ENCODE measurements at regions not wholly inside any gene's neighbourhood (a gene's known extent, or its start where the extent isn't known, plus 50 kb on each side); places are given as distances from the start of the nearest gene placed in this dataset.

DNA sequence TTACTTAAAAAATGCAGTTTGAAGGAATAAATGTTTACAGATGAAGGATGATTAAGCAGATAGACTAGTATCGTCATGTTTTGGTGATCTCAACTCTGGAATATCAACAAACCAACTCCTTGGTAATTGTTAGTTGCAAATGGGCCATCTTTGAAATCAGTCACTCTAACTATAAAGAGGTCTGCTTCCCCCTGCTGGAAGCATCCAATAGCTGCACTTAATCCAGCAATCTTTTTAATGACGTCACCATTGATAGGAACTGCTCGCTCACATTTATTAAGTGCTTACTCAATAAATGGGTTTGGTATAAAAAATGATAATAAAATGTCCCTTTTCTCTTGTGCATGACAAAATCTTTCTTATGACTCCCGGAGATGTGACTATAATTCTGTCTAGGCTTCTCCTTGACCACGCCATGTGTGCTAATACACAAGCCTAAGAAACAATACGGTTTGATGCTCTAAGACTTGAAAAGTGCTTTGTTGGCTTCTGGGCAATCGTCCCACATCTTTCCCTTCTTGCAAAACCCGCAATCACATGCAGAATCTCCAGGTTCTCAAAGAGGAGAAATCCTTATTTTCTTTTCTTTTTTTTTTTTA lies 227.6 kb upstream of the POU1F1 start (continued):
- TF ChIP-seq NKX3-1 (CRISPR knock-in tag; IDR thresholded peaks at IDR 0.05) (no peak), ZFP36L2 (CRISPR knock-in tag; IDR thresholded peaks at IDR 0.05) (no peak), CREM (IDR thresholded peaks at IDR 0.05) (peak; percentile 52), CREM (CRISPR knock-in tag; IDR thresholded peaks at IDR 0.05) (no peak), REL (CRISPR knock-in tag; conservative IDR thresholded peaks at IDR 0.05) (no peak), SETDB1 (CRISPR knock-in tag; IDR thresholded peaks at IDR 0.05; ENCODE audit: borderline replicate concordance) (no peak), ZNF510 (CRISPR knock-in tag; IDR thresholded peaks at IDR 0.05; ENCODE audit: low read depth) (no peak), STAG1 (CRISPR knock-in tag; IDR thresholded peaks at IDR 0.05) (peak; percentile 68), ZNF883 (CRISPR knock-in tag; IDR thresholded peaks at IDR 0.05; ENCODE audit: not compliant biosample characterization) (no peak), ZSCAN31 (CRISPR knock-in tag; IDR thresholded peaks at IDR 0.05; ENCODE audit: low read depth) (no peak), KDM5B (CRISPR knock-in tag; IDR thresholded peaks at IDR 0.05; ENCODE audit: borderline replicate concordance) (no peak), ZNF879 (CRISPR knock-in tag; IDR thresholded peaks at IDR 0.05) (no peak), XBP1 (CRISPR knock-in tag; IDR thresholded peaks at IDR 0.05) (no peak), ESRRA (CRISPR knock-in tag; IDR thresholded peaks at IDR 0.05; ENCODE audit: low read depth) (no peak), CBX5 (CRISPR knock-in tag; IDR thresholded peaks at IDR 0.05; ENCODE audit: borderline replicate concordance) (no peak), BCL6 (CRISPR knock-in tag; IDR thresholded peaks at IDR 0.05) (no peak), ZNF260 (CRISPR knock-in tag; IDR thresholded peaks at IDR 0.05; ENCODE audit: borderline replicate concordance, low read depth) (no peak)
- TF ChIP-seq, protein P1, sequence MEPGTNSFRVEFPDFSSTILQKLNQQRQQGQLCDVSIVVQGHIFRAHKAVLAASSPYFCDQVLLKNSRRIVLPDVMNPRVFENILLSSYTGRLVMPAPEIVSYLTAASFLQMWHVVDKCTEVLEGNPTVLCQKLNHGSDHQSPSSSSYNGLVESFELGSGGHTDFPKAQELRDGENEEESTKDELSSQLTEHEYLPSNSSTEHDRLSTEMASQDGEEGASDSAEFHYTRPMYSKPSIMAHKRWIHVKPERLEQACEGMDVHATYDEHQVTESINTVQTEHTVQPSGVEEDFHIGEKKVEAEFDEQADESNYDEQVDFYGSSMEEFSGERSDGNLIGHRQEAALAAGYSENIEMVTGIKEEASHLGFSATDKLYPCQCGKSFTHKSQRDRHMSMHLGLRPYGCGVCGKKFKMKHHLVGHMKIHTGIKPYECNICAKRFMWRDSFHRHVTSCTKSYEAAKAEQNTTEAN (CRISPR knock-in tag; conservative IDR thresholded peaks at IDR 0.05) = no peak
- TF ChIP-seq, protein P2, sequence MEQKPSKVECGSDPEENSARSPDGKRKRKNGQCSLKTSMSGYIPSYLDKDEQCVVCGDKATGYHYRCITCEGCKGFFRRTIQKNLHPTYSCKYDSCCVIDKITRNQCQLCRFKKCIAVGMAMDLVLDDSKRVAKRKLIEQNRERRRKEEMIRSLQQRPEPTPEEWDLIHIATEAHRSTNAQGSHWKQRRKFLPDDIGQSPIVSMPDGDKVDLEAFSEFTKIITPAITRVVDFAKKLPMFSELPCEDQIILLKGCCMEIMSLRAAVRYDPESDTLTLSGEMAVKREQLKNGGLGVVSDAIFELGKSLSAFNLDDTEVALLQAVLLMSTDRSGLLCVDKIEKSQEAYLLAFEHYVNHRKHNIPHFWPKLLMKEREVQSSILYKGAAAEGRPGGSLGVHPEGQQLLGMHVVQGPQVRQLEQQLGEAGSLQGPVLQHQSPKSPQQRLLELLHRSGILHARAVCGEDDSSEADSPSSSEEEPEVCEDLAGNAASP (CRISPR knock-in tag; IDR thresholded peaks at IDR 0.05; ENCODE audit: borderline replicate concordance) = no peak
- TF ChIP-seq, protein P3, sequence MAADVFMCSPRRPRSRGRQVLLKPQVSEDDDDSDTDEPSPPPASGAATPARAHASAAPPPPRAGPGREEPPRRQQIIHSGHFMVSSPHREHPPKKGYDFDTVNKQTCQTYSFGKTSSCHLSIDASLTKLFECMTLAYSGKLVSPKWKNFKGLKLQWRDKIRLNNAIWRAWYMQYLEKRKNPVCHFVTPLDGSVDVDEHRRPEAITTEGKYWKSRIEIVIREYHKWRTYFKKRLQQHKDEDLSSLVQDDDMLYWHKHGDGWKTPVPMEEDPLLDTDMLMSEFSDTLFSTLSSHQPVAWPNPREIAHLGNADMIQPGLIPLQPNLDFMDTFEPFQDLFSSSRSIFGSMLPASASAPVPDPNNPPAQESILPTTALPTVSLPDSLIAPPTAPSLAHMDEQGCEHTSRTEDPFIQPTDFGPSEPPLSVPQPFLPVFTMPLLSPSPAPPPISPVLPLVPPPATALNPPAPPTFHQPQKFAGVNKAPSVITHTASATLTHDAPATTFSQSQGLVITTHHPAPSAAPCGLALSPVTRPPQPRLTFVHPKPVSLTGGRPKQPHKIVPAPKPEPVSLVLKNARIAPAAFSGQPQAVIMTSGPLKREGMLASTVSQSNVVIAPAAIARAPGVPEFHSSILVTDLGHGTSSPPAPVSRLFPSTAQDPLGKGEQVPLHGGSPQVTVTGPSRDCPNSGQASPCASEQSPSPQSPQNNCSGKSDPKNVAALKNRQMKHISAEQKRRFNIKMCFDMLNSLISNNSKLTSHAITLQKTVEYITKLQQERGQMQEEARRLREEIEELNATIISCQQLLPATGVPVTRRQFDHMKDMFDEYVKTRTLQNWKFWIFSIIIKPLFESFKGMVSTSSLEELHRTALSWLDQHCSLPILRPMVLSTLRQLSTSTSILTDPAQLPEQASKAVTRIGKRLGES (CRISPR knock-in tag; IDR thresholded peaks at IDR 0.05; ENCODE audit: borderline replicate concordance) = no peak
- TF ChIP-seq, protein P4, sequence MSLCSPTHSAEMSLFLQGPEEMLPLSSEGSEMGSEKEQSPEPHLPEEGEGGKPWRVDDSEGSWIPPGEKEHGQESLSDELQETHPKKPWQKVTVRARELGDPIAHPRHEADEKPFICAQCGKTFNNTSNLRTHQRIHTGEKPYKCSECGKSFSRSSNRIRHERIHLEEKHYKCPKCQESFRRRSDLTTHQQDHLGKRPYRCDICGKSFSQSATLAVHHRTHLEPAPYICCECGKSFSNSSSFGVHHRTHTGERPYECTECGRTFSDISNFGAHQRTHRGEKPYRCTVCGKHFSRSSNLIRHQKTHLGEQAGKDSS (CRISPR knock-in tag; IDR thresholded peaks at IDR 0.05; ENCODE audit: borderline replicate concordance, low read depth) = no peak
- TF ChIP-seq, protein P5, sequence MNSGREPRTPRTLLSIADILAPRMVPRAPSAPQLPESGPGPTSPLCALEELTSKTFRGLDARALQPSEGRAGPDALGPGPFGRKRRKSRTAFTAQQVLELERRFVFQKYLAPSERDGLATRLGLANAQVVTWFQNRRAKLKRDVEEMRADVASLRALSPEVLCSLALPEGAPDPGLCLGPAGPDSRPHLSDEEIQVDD (CRISPR knock-in tag; IDR thresholded peaks at IDR 0.05; ENCODE audit: borderline replicate concordance) = no peak
- TF ChIP-seq, protein P6, sequence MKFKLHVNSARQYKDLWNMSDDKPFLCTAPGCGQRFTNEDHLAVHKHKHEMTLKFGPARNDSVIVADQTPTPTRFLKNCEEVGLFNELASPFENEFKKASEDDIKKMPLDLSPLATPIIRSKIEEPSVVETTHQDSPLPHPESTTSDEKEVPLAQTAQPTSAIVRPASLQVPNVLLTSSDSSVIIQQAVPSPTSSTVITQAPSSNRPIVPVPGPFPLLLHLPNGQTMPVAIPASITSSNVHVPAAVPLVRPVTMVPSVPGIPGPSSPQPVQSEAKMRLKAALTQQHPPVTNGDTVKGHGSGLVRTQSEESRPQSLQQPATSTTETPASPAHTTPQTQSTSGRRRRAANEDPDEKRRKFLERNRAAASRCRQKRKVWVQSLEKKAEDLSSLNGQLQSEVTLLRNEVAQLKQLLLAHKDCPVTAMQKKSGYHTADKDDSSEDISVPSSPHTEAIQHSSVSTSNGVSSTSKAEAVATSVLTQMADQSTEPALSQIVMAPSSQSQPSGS (CRISPR knock-in tag; IDR thresholded peaks at IDR 0.05) = peak; percentile 90

Measured in HepG2 (cell line).